Endothelial cell of umbilical vein (primary cell): ENCODE measurements at regions not wholly inside any gene's neighbourhood (a gene's known extent, or its start where the extent isn't known, plus 50 kb on each side); places are given as distances from the start of the nearest gene placed in this dataset.

Experiments
- BruUV-seq: library from RNA; stranded (reverse); fragments of 400-500 nt; replicated peaks from 2 replicates; lab custom pipeline; 2021; lab: Mats Ljungman, UMichigan
- CTCF ChIA-PET: fragments of 300-600, 350-600 bp; sonication (Branson Sonifier 250); formaldehyde crosslinking; loops from one replicate; lab custom pipeline; 2021; ENCODE audit warnings: antibody characterized with exemption, inconsistent platforms; lab: Charles Lee
- POLR2A ChIA-PET: fragments of 300-600, 350-600 bp; sonication (Branson Sonifier 250); formaldehyde crosslinking; loops from one replicate; lab custom pipeline; 2021; ENCODE audit warnings: antibody characterized with exemption, inconsistent platforms; lab: Charles Lee
- DNase-seq: peaks from one replicate; pipeline ENCODE4 v3.0.0-alpha.2; 2011; ENCODE audit warnings: low read depth, low spot score
- FAIRE-seq: peaks from 2 replicates; lab custom pipeline; 2011; peaks lifted over from hg19 to GRCh38; lab: Jason Lieb, UNC
- H2AFZ ChIP-seq: 2 replicates; pipeline ENCODE4 v1.6.0; 2012; ENCODE audit warnings: low read depth, low read length, control low read depth, inconsistent platforms
- H3K27ac ChIP-seq: 2 replicates; pipeline ENCODE4 v1.5.1; 2011; ENCODE audit warnings: low read depth, mild to moderate bottlenecking, control low read depth, low read length, moderate library complexity; ENCODE audit not compliant: insufficient read depth
- H3K27me3 ChIP-seq, 2 experiments: 2 replicates each; pipeline versions ENCODE4 v1.6.0 to v1.6.1; 2011; ENCODE audit warnings: low read length in 2 of 2, mixed read lengths in 1 of 2; ENCODE audit not compliant: control insufficient read depth in 2 of 2, insufficient read depth in 2 of 2
- H3K36me3 ChIP-seq, 2 experiments: 2 replicates in 1 of 2; 3 replicates in 1 of 2; pipeline ENCODE4 v1.5.1; 2011; ENCODE audit warnings: low read length in 2 of 2, mild to moderate bottlenecking in 1 of 2, moderate library complexity in 1 of 2; ENCODE audit not compliant: control insufficient read depth in 2 of 2, insufficient read depth in 2 of 2; ENCODE audit errors: extremely low read depth in 1 of 2
- H3K4me1 ChIP-seq: 3 replicates; pipeline ENCODE4 v1.5.1; 2011; ENCODE audit warnings: mild to moderate bottlenecking, low read length; ENCODE audit not compliant: control insufficient read depth, insufficient read depth; ENCODE audit errors: extremely low read depth
- H3K4me2 ChIP-seq: 2 replicates; pipeline ENCODE4 v1.6.1; 2011; ENCODE audit warnings: low read length, control low read depth, mixed read lengths; ENCODE audit not compliant: insufficient read depth
- H3K4me3 ChIP-seq, 3 experiments: fragments of 200-600 bp in 1 of 3; sonication (generic), shearing (Covaris generic) in 1 of 3; replicated peaks in 1 of 3; 2 replicates each; pipeline ENCODE4 v1.5.1; 2011 to 2016; ENCODE audit warnings: control low read depth in 3 of 3, low read length in 3 of 3, mild to moderate bottlenecking in 2 of 3, inconsistent platforms in 1 of 3, low read depth in 1 of 3, moderate library complexity in 1 of 3; ENCODE audit not compliant: insufficient read depth in 1 of 3
- H3K79me2 ChIP-seq: 2 replicates; pipeline ENCODE4 v1.6.0; 2012; ENCODE audit warnings: low read length, inconsistent platforms; ENCODE audit not compliant: control insufficient read depth, insufficient read depth
- H3K9ac ChIP-seq: replicated peaks from 2 replicates; pipeline ENCODE3; 2011; ENCODE audit warnings: low read length, control low read depth; ENCODE audit not compliant: insufficient read depth; ENCODE audit errors: extremely low read depth
- H3K9me1 ChIP-seq: replicated peaks from 3 replicates; pipeline ENCODE4 v1.6.0; 2011; ENCODE audit warnings: mild to moderate bottlenecking, low read length; ENCODE audit not compliant: control insufficient read depth, insufficient read depth; ENCODE audit errors: extremely low read depth
- H3K9me3 ChIP-seq: replicated peaks from 2 replicates; pipeline ENCODE4 v1.5.1; 2012; ENCODE audit warnings: low read length, inconsistent platforms; ENCODE audit not compliant: control insufficient read depth, insufficient read depth
- H4K20me1 ChIP-seq: replicated peaks from 2 replicates; pipeline ENCODE3; 2011; ENCODE audit warnings: mild to moderate bottlenecking, low read length; ENCODE audit not compliant: control insufficient read depth, insufficient read depth; ENCODE audit errors: extremely low read depth
- CTCF ChIP-seq, 2 donors: IDR thresholded peaks; 1 replicate in 1 of 2; 2 replicates in 1 of 2; pipeline ENCODE4 v1.5.1; 2011; ENCODE audit warnings: low read length in 2 of 2, mild to moderate bottlenecking in 2 of 2, moderate library complexity in 2 of 2, control low read depth in 1 of 2, inconsistent platforms in 1 of 2, low read depth in 1 of 2; ENCODE audit not compliant: insufficient read depth in 1 of 2; ENCODE audit errors: extremely low read depth in 1 of 2
- EZH2 ChIP-seq: IDR thresholded peaks from 2 replicates; pipeline ENCODE4 v1.6.1; 2012; ENCODE audit warnings: borderline replicate concordance, low read depth, mild to moderate bottlenecking, moderate library complexity, low read length, inconsistent platforms; ENCODE audit not compliant: severe bottlenecking
- FOS ChIP-seq: IDR thresholded peaks from 2 replicates; pipeline ENCODE4 v1.6.1; 2011; ENCODE audit warnings: mild to moderate bottlenecking, low read length, moderate library complexity, borderline replicate concordance; ENCODE audit not compliant: insufficient read depth
- GATA2 ChIP-seq: IDR thresholded peaks from 2 replicates; pipeline ENCODE4 v1.7.0; 2011; ENCODE audit warnings: low read depth, mild to moderate bottlenecking, moderate library complexity, mixed read lengths, low read length; ENCODE audit not compliant: insufficient read length, insufficient read depth
- JUN ChIP-seq: IDR thresholded peaks from 2 replicates; pipeline ENCODE4 v1.6.1; 2011; ENCODE audit warnings: borderline replicate concordance, low read depth; ENCODE audit not compliant: insufficient read length, insufficient read depth
- MAX ChIP-seq: IDR thresholded peaks from 2 replicates; pipeline ENCODE4 v1.6.1; 2011; ENCODE audit not compliant: insufficient read depth, insufficient read length
- MYC ChIP-seq: IDR thresholded peaks from one replicate; pipeline ENCODE4 v1.6.1; 2011; ENCODE audit warnings: mild to moderate bottlenecking, low read depth, low read length
- POLR2A ChIP-seq: IDR thresholded peaks from 2 replicates; pipeline ENCODE4 v1.6.1; 2012; ENCODE audit warnings: low read depth, mild to moderate bottlenecking, control low read depth, low read length
- POLR2AphosphoS5 ChIP-seq: IDR thresholded peaks from 2 replicates; pipeline ENCODE4 v1.6.1; 2012; ENCODE audit warnings: low read depth, mild to moderate bottlenecking, control low read depth, low read length, moderate library complexity; ENCODE audit not compliant: insufficient read depth
- dilution Hi-C: fragments of 300-500 bp; cut with MboI; formaldehyde crosslinking; loops from one replicate; pipeline ENCODE4 v1.15.0; 2019; ENCODE audit warnings: low sequenced_read_pairs; ENCODE audit not compliant: extremely low pct_ligation_motif_present
- intact Hi-C: fragments of 100-400 bp; cut with micrococcal nuclease; formaldehyde crosslinking; loops from one replicate; pipeline ENCODE4 v1.10.0; 2022

- CTCF ChIA-PET, result no interaction called here
Observed at GRCh38 chr2:3073041-3073595, 304.5 kb downstream of the EIPR1 start.

More at GRCh38 chr2:3073041-3073595, 304.5 kb downstream of the EIPR1 start:
- BruUV-seq, result no TSS peak
- DNase-seq (no peak), FAIRE-seq (no peak)
- TF ChIP-seq MYC (no peak), POLR2A (no peak), JUN (no peak), CTCF (IDR thresholded peaks at IDR 0.05; ENCODE audit: extremely low read depth in 1 of 2, insufficient read depth in 1 of 2, low read depth in 1 of 2, low read length in 2 of 2) (no peak), EZH2 (no peak), MAX (no peak), GATA2 (no peak), POLR2AphosphoS5 (no peak), FOS (no peak)
- no peaks in the 10 kb centered on the region for H3K9me3 ChIP-seq
- dilution Hi-C loops, result no loop called here
- H3K9ac ChIP-seq, result no peak overlapping the region
- no peaks in the 10 kb centered on the region for H3K79me2 ChIP-seq
- H3K27ac ChIP-seq, result no peak overlapping the region
- no peak overlapping the region for H3K4me2 ChIP-seq
- POLR2A ChIA-PET, result no interaction called here
- H3K4me3 ChIP-seq, result no peak overlapping the region
- no peaks in the 10 kb centered on the region for H4K20me1 ChIP-seq
- intact Hi-C loops, result no loop called here
- no peak overlapping the region for H2AFZ ChIP-seq
- H3K36me3 ChIP-seq, result no peaks in the 10 kb centered on the region
- H3K9me1 ChIP-seq, result no peaks in the 10 kb centered on the region
- no peaks in the 10 kb centered on the region for H3K27me3 ChIP-seq
- H3K4me1 ChIP-seq, result no peaks in the 10 kb centered on the region
